ENCODE measurements at regions not wholly inside any gene's neighbourhood (a gene's known extent, or its start where the extent isn't known, plus 50 kb on each side); places are given as distances from the start of the nearest gene placed in this dataset.
"Not testable (repeated sequence)": the region's sequence is repeated elsewhere in the genome, so short reads cannot be mapped to it uniquely, and the experiment has no call there.

DNA sequence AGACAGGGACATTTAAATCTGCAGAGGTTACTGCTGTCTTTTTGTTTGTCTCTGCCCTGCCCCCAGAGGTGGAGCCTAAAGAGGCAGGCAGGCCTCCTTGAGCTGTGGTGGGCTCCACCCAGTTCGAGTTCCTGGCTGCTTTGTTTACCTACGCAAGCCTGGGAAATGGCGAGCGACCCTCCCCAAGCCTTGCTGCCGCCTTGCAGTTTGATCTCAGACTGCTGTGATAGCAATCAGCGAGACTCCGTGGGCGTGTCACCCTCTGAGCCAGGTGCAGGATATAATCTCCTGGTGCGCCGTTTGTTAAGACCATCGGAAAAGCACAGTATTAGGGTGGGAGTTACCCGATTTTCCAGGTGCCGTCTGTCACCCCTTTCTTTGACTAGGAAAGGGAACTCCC is 93.3 kb downstream of the ANKRD30BL start:
- not testable (repeated sequence) for DNase-seq

DNA sequence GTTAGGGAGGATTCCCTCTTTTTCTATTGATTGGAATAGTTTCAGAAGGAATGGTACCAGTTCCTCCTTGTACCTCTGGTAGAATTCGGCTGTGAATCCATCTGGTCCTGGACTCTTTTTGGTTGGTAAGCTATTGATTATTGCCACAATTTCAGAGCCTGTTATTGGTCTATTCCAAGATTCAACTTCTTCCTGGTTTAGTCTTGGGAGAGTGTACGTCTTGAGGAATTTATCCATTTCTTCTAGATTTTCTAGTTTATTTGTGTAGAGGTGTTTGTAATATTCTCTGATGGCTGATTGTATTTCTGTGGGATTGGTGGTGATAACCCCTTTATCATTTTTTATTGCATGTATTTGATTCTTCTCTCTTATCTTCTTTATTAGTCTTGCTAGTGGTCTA is 96.4 kb downstream of the ANKRD30BL start:
- DNase-seq: not testable (repeated sequence)

GRCh38 chr2:132039609-132040236 is 122.0 kb downstream of the ANKRD30BL start:
- DNase-seq: not testable (repeated sequence)

DNA sequence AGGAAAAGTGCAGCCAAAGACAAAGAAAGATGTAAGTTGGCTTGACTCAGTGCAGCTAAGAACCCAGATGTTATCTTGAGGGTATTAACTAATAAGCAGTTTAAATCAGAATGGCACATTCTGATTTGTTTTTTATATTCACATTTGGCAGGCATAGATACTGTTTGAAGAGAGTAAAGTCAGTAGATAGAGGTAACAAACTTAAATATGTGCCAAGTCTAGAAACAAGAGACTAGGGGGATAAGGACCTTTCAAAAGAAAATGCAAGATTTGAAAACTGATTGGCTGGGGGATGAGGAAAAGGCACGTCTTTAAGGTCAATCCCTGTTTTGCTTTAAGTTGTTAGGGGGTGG is 122.9 kb downstream of the ANKRD30BL start:
- not testable (repeated sequence) for DNase-seq

- DNase-seq: no peak
These were observed 123.4 kb downstream of the ANKRD30BL start for GRCh38 chr2:132038179-132038882.

- DNase-seq: no peak
These were observed 124.1 kb downstream of the ANKRD30BL start for GRCh38 chr2:132037527-132038178.

DNA sequence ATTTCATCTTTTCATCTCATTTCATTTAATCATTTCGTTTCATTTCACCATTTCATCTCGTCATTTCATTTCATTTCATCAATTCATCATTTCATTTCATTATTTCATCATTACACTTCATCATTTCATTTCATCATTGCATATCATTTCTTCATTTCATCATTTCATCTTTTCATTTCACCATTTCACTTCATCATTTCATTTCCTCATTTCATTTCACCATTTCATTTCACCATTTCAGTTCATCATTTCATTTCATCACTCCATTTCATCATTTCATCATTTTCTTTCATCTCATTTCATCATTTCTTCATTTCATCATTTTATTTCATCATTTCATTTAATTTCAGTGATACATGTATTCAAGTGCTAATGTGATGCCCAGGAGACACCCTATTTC is 127.1 kb downstream of the ANKRD30BL start:
- DNase-seq: no peak

DNA sequence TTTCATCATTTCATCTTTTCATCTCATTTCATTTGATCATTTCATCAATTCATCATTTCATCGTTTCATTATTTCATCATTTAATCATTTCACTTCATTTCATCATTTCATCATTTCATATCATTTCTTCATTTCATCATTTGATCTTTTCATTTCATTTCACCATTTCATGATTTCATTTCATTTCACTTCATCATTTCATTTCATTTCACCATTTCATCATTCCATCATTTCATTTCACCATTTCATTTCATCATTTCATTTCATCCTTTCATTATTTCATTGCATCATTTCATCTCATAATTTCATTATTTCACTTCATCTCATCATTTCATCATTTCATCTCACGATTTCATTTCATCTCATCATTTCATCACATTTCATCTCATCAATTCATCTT is 127.8 kb downstream of the ANKRD30BL start:
- DNase-seq: no peak

DNA sequence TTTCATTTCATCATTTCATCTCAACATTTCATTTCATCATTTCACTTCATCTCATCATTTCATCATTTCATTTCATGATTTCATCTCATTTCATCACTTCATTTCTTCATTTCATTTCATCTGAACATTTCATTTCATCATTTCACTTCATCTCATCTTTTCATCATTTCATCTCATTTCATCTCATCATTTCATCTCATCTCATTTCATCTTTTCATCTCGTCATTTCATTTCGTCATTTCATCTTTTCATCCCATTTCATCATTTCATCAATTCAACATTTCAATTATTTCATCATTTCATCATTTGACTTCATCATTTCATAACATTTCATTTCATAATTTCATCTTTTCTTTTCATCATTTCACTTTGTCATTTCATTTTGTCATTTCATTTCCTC is 128.4 kb downstream of the ANKRD30BL start:
- no peak for DNase-seq

DNA sequence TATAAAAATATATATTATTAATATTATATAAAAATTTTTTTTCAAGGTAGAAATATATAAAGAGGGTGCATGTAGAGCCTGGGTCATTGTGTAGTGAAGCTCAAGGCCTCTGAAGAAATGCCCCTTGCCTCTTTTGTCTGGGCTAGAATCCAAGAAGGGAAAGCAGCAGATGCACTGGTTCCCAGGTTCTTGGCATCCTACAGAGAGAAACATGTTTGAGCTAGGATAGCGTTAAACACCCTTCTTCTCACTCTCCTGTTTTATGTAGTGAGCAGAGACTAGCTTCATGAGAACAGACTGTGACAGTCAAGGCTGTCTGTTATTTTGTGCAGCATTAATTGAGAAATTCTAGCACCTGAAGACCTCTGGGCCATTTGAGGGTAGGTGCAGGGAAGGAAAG is 149.7 kb downstream of the ANKRD30BL start:
- DNase-seq: not testable (repeated sequence)

GRCh38 chr2:132009874-132010521 is 151.8 kb downstream of the ANKRD30BL start:
- no peak for DNase-seq

DNA sequence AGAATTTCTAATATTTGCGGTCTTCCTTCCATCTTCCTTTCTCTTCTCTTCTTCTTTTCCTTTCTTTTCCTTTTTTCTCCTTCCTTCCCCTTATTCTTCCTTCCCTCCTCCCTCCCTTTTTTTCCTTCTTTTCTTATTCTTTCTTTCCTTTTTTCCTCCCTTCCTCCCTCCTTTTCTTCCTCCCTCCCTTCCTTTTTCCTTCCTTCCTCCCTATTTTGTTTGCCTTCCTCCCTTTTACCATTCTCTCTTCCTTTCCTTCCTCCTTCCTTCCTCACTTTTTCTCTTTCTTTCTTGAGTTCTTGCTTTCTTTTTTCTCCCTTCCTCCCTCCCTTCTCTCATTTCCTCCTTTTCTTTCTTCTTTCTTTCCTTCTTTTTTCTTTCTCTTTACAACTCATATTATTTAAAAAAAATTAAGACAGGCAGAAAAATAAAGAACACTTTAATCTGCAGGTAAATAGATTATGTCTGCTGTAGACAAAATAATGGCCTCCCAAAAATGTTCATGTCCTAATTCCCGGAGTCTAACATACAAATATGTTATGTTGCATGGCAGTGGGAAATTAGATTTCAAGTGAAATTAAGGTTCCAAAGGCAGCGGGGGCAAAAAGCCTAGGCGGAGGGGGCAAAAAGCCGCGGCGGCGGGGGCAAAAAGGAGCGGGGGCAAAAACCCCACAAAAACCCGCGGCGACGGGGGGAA is 152.4 kb downstream of the ANKRD30BL start:
- no peak for DNase-seq

- DNase-seq: not testable (repeated sequence)
These were observed 171.0 kb downstream of the ANKRD30BL start for GRCh38 chr2:131990751-131991150.

DNA sequence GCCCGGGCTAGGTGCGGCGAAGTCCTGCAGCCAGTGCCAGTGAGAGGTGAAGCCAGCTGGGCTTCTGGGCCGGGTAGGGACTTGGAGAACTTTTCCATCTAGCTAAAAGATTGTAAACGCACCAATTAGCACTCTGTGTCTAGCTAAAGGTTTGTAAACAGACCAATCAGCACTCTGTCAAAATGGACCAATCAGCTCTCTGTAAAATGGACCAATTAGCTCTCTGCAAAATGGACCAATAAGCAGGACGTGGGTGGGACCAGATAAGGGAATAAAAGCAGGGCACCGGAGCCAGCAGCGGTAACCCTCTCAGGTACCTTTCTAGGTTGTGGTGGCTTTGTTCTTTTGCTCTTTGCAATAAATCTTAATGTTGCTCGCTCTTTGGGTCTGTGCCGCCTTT is 195.1 kb downstream of the ANKRD30BL start:
- not testable (repeated sequence) for DNase-seq

DNA sequence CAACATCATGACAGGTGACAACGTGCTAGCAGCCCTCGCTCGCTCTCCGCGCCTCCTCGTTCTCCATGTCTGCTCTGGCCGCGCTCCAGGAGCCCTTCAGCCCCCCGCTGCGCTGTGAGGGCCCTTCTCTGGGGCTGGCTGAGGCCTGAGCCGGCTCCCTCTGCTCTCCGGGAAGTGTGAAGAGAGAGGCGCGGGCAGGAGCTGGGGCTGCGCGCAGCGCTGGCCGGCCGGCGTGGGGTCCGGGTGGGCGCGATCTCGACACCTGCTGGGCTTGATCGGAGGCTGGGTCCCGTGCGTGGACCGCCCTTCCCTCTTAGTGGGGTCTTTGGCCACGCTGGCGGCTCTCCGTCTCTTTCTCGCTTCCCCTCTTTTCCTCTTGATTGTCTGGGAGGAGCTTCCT is 195.5 kb downstream of the ANKRD30BL start:
- no peak for DNase-seq

DNA sequence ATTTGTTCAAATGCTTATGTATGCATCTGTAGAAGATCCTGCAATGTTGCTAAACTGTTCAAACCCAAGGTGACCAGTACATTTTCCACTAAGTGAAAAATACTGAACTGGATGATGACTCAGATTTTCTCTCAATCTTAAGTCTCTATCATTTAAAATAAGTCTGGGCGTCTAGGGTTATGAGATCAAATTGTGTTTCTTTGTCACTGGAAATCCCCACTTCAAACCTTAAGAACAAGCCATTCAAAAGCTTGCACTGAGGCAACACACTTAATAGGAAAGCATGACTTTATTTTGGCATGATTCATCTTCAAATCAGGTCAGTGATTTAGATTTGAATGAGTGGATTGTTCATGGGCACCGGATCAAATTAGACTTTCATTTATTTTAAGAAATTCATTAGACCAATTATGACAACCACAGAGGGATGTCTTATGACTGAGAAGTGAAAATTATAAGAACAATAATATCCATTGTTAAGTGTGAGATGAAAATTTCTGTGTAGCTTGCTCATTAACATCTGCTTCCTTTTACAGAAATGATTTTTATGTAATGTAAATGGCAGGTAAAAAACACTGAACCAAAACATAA is 203.6 kb downstream of the ANKRD30BL start:
- DNase-seq: not testable (repeated sequence)

- DNase-seq: not testable (repeated sequence)
These were observed 213.1 kb downstream of the ANKRD30BL start for GRCh38 chr2:131948641-131949040.

GRCh38 chr2:131923287-131923686 is 238.5 kb downstream of the ANKRD30BL start:
- peak; percentile 23 for DNase-seq

- not testable (repeated sequence) for DNase-seq
These were observed 238.9 kb downstream of the ANKRD30BL start for GRCh38 chr2:131922854-131923253.

Data from inflammatory macrophage treated with lipopolysaccharide for 4 hours (primary cell).